H1 (cell line): ENCODE measurements at regions not wholly inside any gene's neighbourhood (a gene's known extent, or its start where the extent isn't known, plus 50 kb on each side); places are given as distances from the start of the nearest gene placed in this dataset.

Experiments
- CTCF ChIA-PET: fragments of 300-600 bp; sonication (Branson Sonifier 250); formaldehyde crosslinking; loops from one replicate; lab custom pipeline; 2021; ENCODE audit not compliant: partially characterized antibody; lab: Charles Lee
- POLR2A ChIA-PET: fragments of 300-600 bp; sonication (Branson Sonifier 250); formaldehyde crosslinking; loops from one replicate; lab custom pipeline; 2021; ENCODE audit warnings: inconsistent platforms; ENCODE audit not compliant: partially characterized antibody; lab: Charles Lee
- DNase-seq, 2 experiments: peaks; one replicate each; pipeline versions ENCODE4 v3.0.0 to v3.0.0-alpha.2; 2010 to 2022; ENCODE audit warnings: low spot score in 2 of 2, low read depth in 1 of 2, mixed read lengths in 1 of 2
- FAIRE-seq: peaks from 2 replicates; lab custom pipeline; 2011; peaks lifted over from hg19 to GRCh38; lab: Jason Lieb, UNC
- H2AFZ ChIP-seq: 2 replicates; pipeline ENCODE4 v1.8.1; 2012; ENCODE audit warnings: low read length, inconsistent platforms
- H2AK5ac ChIP-seq: 2 replicates; pipeline ENCODE4 v1.6.1; 2013; ENCODE audit warnings: low read depth, low read length
- H2BK120ac ChIP-seq: replicated peaks from 2 replicates; pipeline ENCODE3; 2013; ENCODE audit warnings: low read depth, low read length, inconsistent platforms
- H2BK12ac ChIP-seq: 2 replicates; pipeline ENCODE4 v1.6.1; 2013; ENCODE audit warnings: low read depth, low read length
- H2BK15ac ChIP-seq: 2 replicates; pipeline ENCODE4 v1.6.1; 2013; ENCODE audit warnings: low read length
- H2BK20ac ChIP-seq: 2 replicates; pipeline ENCODE4 v1.6.1; 2013; ENCODE audit warnings: low read length
- H2BK5ac ChIP-seq: 2 replicates; pipeline ENCODE4 v1.6.1; 2013; ENCODE audit warnings: low read depth, low read length
- H3K14ac ChIP-seq: 2 replicates; pipeline ENCODE4 v1.6.1; 2013; ENCODE audit warnings: inconsistent platforms; ENCODE audit not compliant: insufficient read length
- H3K18ac ChIP-seq: 2 replicates; pipeline ENCODE4 v1.6.1; 2013; ENCODE audit warnings: low read length; ENCODE audit errors: extremely low read depth
- H3K23ac ChIP-seq: 2 replicates; pipeline ENCODE4 v1.6.1; 2013; ENCODE audit warnings: inconsistent platforms; ENCODE audit not compliant: insufficient read length
- H3K23me2 ChIP-seq: 2 replicates; pipeline ENCODE4 v1.6.1; 2013; ENCODE audit warnings: low read depth, low read length
- H3K27ac ChIP-seq: 2 replicates; pipeline ENCODE4 v1.6.1; 2011; ENCODE audit warnings: low read depth, low read length, inconsistent platforms
- H3K27me3 ChIP-seq, 4 experiments: replicated peaks in 1 of 4; 1 replicate in 1 of 4; 2 replicates in 3 of 4; pipeline versions ENCODE4 v1.6.1 to v1.8.1; 2011 to 2013; ENCODE audit warnings: low read length in 3 of 4, mild to moderate bottlenecking in 3 of 4, inconsistent platforms in 2 of 4, mixed read lengths in 2 of 4, moderate library complexity in 1 of 4; ENCODE audit not compliant: control insufficient read depth in 3 of 4, insufficient read depth in 3 of 4; ENCODE audit errors: extremely low read depth in 1 of 4
- H3K36me3 ChIP-seq, 4 experiments: 2 replicates each; pipeline versions ENCODE4 v1.6.1 to v1.8.1; 2011 to 2013; ENCODE audit warnings: mild to moderate bottlenecking in 4 of 4, low read length in 3 of 4, moderate library complexity in 2 of 4, control low read depth in 1 of 4, inconsistent platforms in 1 of 4; ENCODE audit not compliant: insufficient read depth in 4 of 4, control insufficient read depth in 2 of 4
- H3K4ac ChIP-seq: replicated peaks from 2 replicates; pipeline ENCODE3; 2013; ENCODE audit warnings: low read length, low read depth, mixed read lengths, inconsistent platforms; ENCODE audit not compliant: insufficient read length
- H3K4me1 ChIP-seq, 4 experiments: replicated peaks in 1 of 4; 1 replicate in 1 of 4; 2 replicates in 3 of 4; pipeline versions ENCODE4 v1.6.1 to v1.8.1; 2011 to 2013; ENCODE audit warnings: low read length in 3 of 4, inconsistent platforms in 2 of 4, mixed read lengths in 1 of 4; ENCODE audit not compliant: insufficient read depth in 4 of 4, control insufficient read depth in 3 of 4
- H3K4me2 ChIP-seq, 2 experiments: 2 replicates each; pipeline versions ENCODE4 v1.6.1 to v1.8.1; 2011 to 2013; ENCODE audit warnings: low read depth in 2 of 2, low read length in 2 of 2, control low read depth in 1 of 2, inconsistent platforms in 1 of 2, mild to moderate bottlenecking in 1 of 2; ENCODE audit not compliant: insufficient read depth in 1 of 2
- H3K4me3 ChIP-seq, 4 experiments: fragments of 200-600, 300-600 bp in 1 of 4; sonication (generic), shearing (Covaris generic), sonication (Bioruptor Twin) in 1 of 4; 2 replicates each; pipeline versions ENCODE4 v1.5.1 to v1.8.1; 2011 to 2016; ENCODE audit warnings: low read length in 4 of 4, low read depth in 3 of 4, control low read depth in 2 of 4, inconsistent platforms in 2 of 4, mild to moderate bottlenecking in 2 of 4, mixed read lengths in 1 of 4, moderate library complexity in 1 of 4; ENCODE audit not compliant: insufficient read depth in 2 of 4; ENCODE audit errors: extremely low read depth in 1 of 4
- H3K56ac ChIP-seq: replicated peaks from 2 replicates; pipeline ENCODE3; 2013; ENCODE audit warnings: low read depth, mild to moderate bottlenecking, mixed read lengths, low read length, inconsistent platforms; ENCODE audit not compliant: insufficient read length
- H3K79me1 ChIP-seq: 2 replicates; pipeline ENCODE4 v1.6.1; 2013; ENCODE audit warnings: low read depth, low read length, control low read depth
- H3K79me2 ChIP-seq, 2 experiments: 2 replicates each; pipeline versions ENCODE4 v1.6.1 to v1.8.1; 2012 to 2013; ENCODE audit warnings: low read length in 2 of 2, mild to moderate bottlenecking in 2 of 2, inconsistent platforms in 1 of 2; ENCODE audit not compliant: insufficient read depth in 2 of 2, control insufficient read depth in 1 of 2
- H3K9ac ChIP-seq, 4 experiments: replicated peaks in 1 of 4; 1 replicate in 1 of 4; 2 replicates in 3 of 4; pipeline versions ENCODE4 v1.6.1 to v1.8.1; 2011 to 2013; ENCODE audit warnings: low read depth in 3 of 4, low read length in 3 of 4, control low read depth in 2 of 4, mild to moderate bottlenecking in 2 of 4, moderate library complexity in 2 of 4, inconsistent platforms in 1 of 4; ENCODE audit errors: extremely low read depth in 1 of 4
- H3K9me3 ChIP-seq, 2 experiments: 2 replicates each; pipeline versions ENCODE4 v1.6.1 to v1.8.1; 2012 to 2013; ENCODE audit warnings: mild to moderate bottlenecking in 2 of 2, moderate library complexity in 2 of 2, control low read depth in 1 of 2, inconsistent platforms in 1 of 2, low read depth in 1 of 2, low read length in 1 of 2, mixed read lengths in 1 of 2; ENCODE audit not compliant: insufficient read depth in 2 of 2
- H4K20me1 ChIP-seq, 2 experiments: replicated peaks in 1 of 2; 2 replicates each; pipeline versions ENCODE3 to v1.8.1; 2011 to 2013; ENCODE audit warnings: inconsistent platforms in 2 of 2, low read length in 2 of 2, mild to moderate bottlenecking in 1 of 2; ENCODE audit not compliant: insufficient read depth in 2 of 2, control insufficient read depth in 1 of 2
- H4K5ac ChIP-seq: 2 replicates; pipeline ENCODE4 v1.6.1; 2013; ENCODE audit warnings: low read length, low read depth, mixed read lengths, inconsistent platforms; ENCODE audit not compliant: insufficient read length
- H4K8ac ChIP-seq: 2 replicates; pipeline ENCODE4 v1.8.0; 2013; ENCODE audit warnings: mild to moderate bottlenecking, moderate library complexity, low read length, inconsistent platforms; ENCODE audit not compliant: insufficient read depth; ENCODE audit errors: extremely low read depth
- H4K91ac ChIP-seq: replicated peaks from 2 replicates; pipeline ENCODE3; 2013; ENCODE audit warnings: low read length, mixed read lengths, inconsistent platforms; ENCODE audit not compliant: insufficient read length
- MAFK ChIP-seq: IDR thresholded peaks from 2 replicates; pipeline ENCODE4 v1.6.1; 2012; ENCODE audit warnings: low read depth, mild to moderate bottlenecking, improper control_type of control experiment, low read length
- POLR2A ChIP-seq, 2 experiments: IDR thresholded peaks; 1 replicate in 1 of 2; 2 replicates in 1 of 2; pipeline ENCODE4 v1.6.1; 2011; ENCODE audit warnings: low read depth in 2 of 2, low read length in 2 of 2, mild to moderate bottlenecking in 2 of 2; ENCODE audit errors: control extremely low read depth in 1 of 2

- H3K27me3 ChIP-seq, result no peaks in the 10 kb centered on the region
- H3K36me3 ChIP-seq, result peaks cover 0 to 71% (median 26%) of the 10 kb centered on the region in 4 experiments; a peak in 7 of 8 replicates
- H3K14ac ChIP-seq, result no peak overlapping the region
- no peak overlapping the region for H2AK5ac ChIP-seq
- no peak overlapping the region for H2BK15ac ChIP-seq
- H2BK120ac ChIP-seq, result no peak overlapping the region
- peaks cover 0 to 10% of the 10 kb centered on the region in 2 experiments; a peak in 2 of 4 replicates for H3K79me2 ChIP-seq
- FAIRE-seq, result no peak
- no peak overlapping the region for H2BK12ac ChIP-seq
- no peak overlapping the region for H4K8ac ChIP-seq
- no peak for DNase-seq
- peaks cover 0 to 6% of the 10 kb centered on the region in 2 experiments for H4K20me1 ChIP-seq
- POLR2A ChIA-PET, result interaction anchor here (0.6 to 6.5 kb wide), 8 partner anchors 10 to 1283 kb away, joined by 3 to 28 read pairs (median 4); no protein-coding TSS in a partner anchor
- H4K5ac ChIP-seq, result no peak overlapping the region
- no peak overlapping the region for H3K27ac ChIP-seq
- H3K23ac ChIP-seq, result no peak overlapping the region
- no peak overlapping the region for H2AFZ ChIP-seq
- no peak overlapping the region for H4K91ac ChIP-seq
- H3K4me1 ChIP-seq, result peaks cover 0 to 8% (median 1%) of the 10 kb centered on the region in 4 experiments; a peak in 2 of 7 replicates
- no peaks in the 10 kb centered on the region for H3K9me3 ChIP-seq
- no peak overlapping the region for H3K4me2 ChIP-seq
- peak in 1 of 2 experiments; percentile 59; a peak in 1 of 3 replicates for TF ChIP-seq POLR2A (IDR thresholded peaks at IDR 0.05; ENCODE audit: control extremely low read depth in 1 of 2, low read depth in 2 of 2, low read length in 2 of 2)
- no peak for TF ChIP-seq MAFK
- TF ChIP-seq, all 59 proteins: peak for 1
- Histone ChIP-seq H3K9ac (no peak overlapping the region), H3K4me3 (no peak overlapping the region), H2BK20ac (no peak overlapping the region), H2BK5ac (no peak overlapping the region), H3K56ac (no peak overlapping the region), H3K4ac (no peak overlapping the region), H3K79me1 (no peaks in the 10 kb centered on the region), H3K18ac (no peak overlapping the region), H3K23me2 (no peaks in the 10 kb centered on the region)
- CTCF ChIA-PET, result no interaction called here
Observed at GRCh38 chr6:93817937-93818336, 398.6 kb upstream of the EPHA7 start.
